CD8-positive, alpha-beta memory T cell (primary cell): ENCODE measurements at regions not wholly inside any gene's neighbourhood (a gene's known extent, or its start where the extent isn't known, plus 50 kb on each side); places are given as distances from the start of the nearest gene placed in this dataset.

Experiments
- CTCF ChIA-PET: fragments of 350-600 bp; sonication (Branson Sonifier 250); formaldehyde crosslinking; loops from one replicate; lab custom pipeline; 2021; ENCODE audit warnings: antibody characterized with exemption; lab: Charles Lee
- POLR2A ChIA-PET: fragments of 350-600 bp; sonication (Branson Sonifier 250); formaldehyde crosslinking; loops from one replicate; lab custom pipeline; 2021; ENCODE audit warnings: antibody characterized with exemption; lab: Charles Lee
- DNase-seq, 5 donors: peaks; one replicate each; pipeline versions ENCODE4 v3.0.0 to v3.0.0-alpha.2; 2020 to 2022; ENCODE audit warnings: mixed read lengths in 1 of 5
- H3K27ac ChIP-seq: one replicate; pipeline ENCODE4 v1.7.0; 2013; ENCODE audit warnings: low read depth, mild to moderate bottlenecking, low read length, moderate library complexity
- H3K27me3 ChIP-seq: 2 replicates; pipeline ENCODE4 v1.7.0; 2013; ENCODE audit warnings: low read length, mild to moderate bottlenecking; ENCODE audit not compliant: insufficient read depth, poor library complexity, severe bottlenecking
- H3K36me3 ChIP-seq: 2 replicates; pipeline ENCODE4 v1.7.0; 2013; ENCODE audit warnings: mild to moderate bottlenecking, low read length, moderate library complexity; ENCODE audit not compliant: insufficient read depth
- H3K4me1 ChIP-seq: 2 replicates; pipeline ENCODE4 v1.7.0; 2013; ENCODE audit warnings: mild to moderate bottlenecking, low read length, moderate library complexity; ENCODE audit not compliant: insufficient read depth
- H3K4me3 ChIP-seq: 2 replicates; pipeline ENCODE4 v1.7.0; 2013; ENCODE audit warnings: mild to moderate bottlenecking, low read length
- H3K9me3 ChIP-seq: 2 replicates; pipeline ENCODE4 v1.7.0; 2013; ENCODE audit warnings: mild to moderate bottlenecking, low read length
- H3K27ac Mint-ChIP-seq, 8 donors: one replicate each; pipeline ENCODE4 v1.8.0; 2020 to 2021; ENCODE audit warnings: mixed read lengths in 8 of 8, mild to moderate bottlenecking in 6 of 8, inconsistent platforms in 3 of 8, moderate library complexity in 3 of 8
- H3K27me3 Mint-ChIP-seq, 2 donors: one replicate each; pipeline ENCODE4 v1.8.0; 2020 to 2021; ENCODE audit warnings: mixed read lengths in 2 of 2, mild to moderate bottlenecking in 1 of 2, moderate library complexity in 1 of 2
- H3K36me3 Mint-ChIP-seq, 3 donors: one replicate each; pipeline ENCODE4 v1.8.0; 2020 to 2021; ENCODE audit warnings: mixed read lengths in 3 of 3, inconsistent platforms in 1 of 3, mild to moderate bottlenecking in 1 of 3
- H3K4me1 Mint-ChIP-seq, 3 donors: one replicate each; pipeline ENCODE4 v1.8.0; 2020 to 2021; ENCODE audit warnings: mixed read lengths in 3 of 3, inconsistent platforms in 1 of 3, mild to moderate bottlenecking in 1 of 3
- H3K4me3 Mint-ChIP-seq, 7 donors: one replicate each; pipeline ENCODE4 v1.8.0; 2020 to 2021; ENCODE audit warnings: mixed read lengths in 7 of 7, mild to moderate bottlenecking in 6 of 7, moderate library complexity in 4 of 7, inconsistent platforms in 2 of 7
- H3K9me3 Mint-ChIP-seq, 5 donors: one replicate each; pipeline ENCODE4 v1.8.0; 2020 to 2022; ENCODE audit warnings: mixed read lengths in 5 of 5, mild to moderate bottlenecking in 3 of 5, moderate library complexity in 2 of 5, inconsistent platforms in 1 of 5

- Mint-ChIP-seq H3K27me3 (peaks cover 5 to 6% of the 10 kb centered on the region in 2 donors), H3K4me1 (no peaks in the 10 kb centered on the region), H3K9me3 (no peaks in the 10 kb centered on the region), H3K36me3 (no peaks in the 10 kb centered on the region), H3K4me3 (no peak overlapping the region), H3K27ac (peak overlapping the region in 2 of 8 donors; percentile 18 to 58)
- CTCF ChIA-PET: interaction anchor here (1.7 kb wide), 1 partner anchor 10 kb away, joined by 4 read pairs; no protein-coding TSS in a partner anchor
- H3K9me3 ChIP-seq: no peaks in the 10 kb centered on the region
- DNase-seq: no peak
- H3K27me3 ChIP-seq: no peaks in the 10 kb centered on the region
- no peaks in the 10 kb centered on the region for H3K36me3 ChIP-seq
- no peaks in the 10 kb centered on the region for H3K4me1 ChIP-seq
- POLR2A ChIA-PET: no interaction called here
- no peak overlapping the region for H3K4me3 ChIP-seq
- H3K27ac ChIP-seq: no peak overlapping the region
These were observed 319.7 kb downstream of the CXCL12 start for GRCh38 chr10:44064987-44065787.

- ChIA-PET POLR2A (no interaction called here), CTCF (interaction anchor here (1.7 kb wide), 1 partner anchor 9 kb away, joined by 4 read pairs; no protein-coding TSS in a partner anchor)
- Mint-ChIP-seq H3K36me3 (no peaks in the 10 kb centered on the region), H3K4me3 (no peak overlapping the region), H3K4me1 (no peaks in the 10 kb centered on the region), H3K27me3 (peaks cover 5 to 6% of the 10 kb centered on the region in 2 donors), H3K9me3 (no peaks in the 10 kb centered on the region), H3K27ac (no peak overlapping the region)
- H3K4me1 ChIP-seq: no peaks in the 10 kb centered on the region
- no peak for DNase-seq
- H3K27ac ChIP-seq: no peak overlapping the region
- H3K9me3 ChIP-seq: no peaks in the 10 kb centered on the region
- H3K4me3 ChIP-seq: no peak overlapping the region
- H3K27me3 ChIP-seq: no peaks in the 10 kb centered on the region
- H3K36me3 ChIP-seq: no peaks in the 10 kb centered on the region
These were observed 320.6 kb downstream of the CXCL12 start for GRCh38 chr10:44064317-44064716.

GRCh38 chr10:44063686-44064085, 321.2 kb downstream of the CXCL12 start:
- H3K4me3 Mint-ChIP-seq: no peak overlapping the region
- no peaks in the 10 kb centered on the region for H3K4me1 Mint-ChIP-seq
- no peak overlapping the region for H3K27ac ChIP-seq
- peaks cover 4 to 10% of the 10 kb centered on the region in 2 donors for H3K27me3 Mint-ChIP-seq
- H3K27ac Mint-ChIP-seq: no peak overlapping the region
- ChIA-PET CTCF (no interaction called here), POLR2A (no interaction called here)
- no peaks in the 10 kb centered on the region for H3K27me3 ChIP-seq
- H3K4me1 ChIP-seq: no peaks in the 10 kb centered on the region
- no peaks in the 10 kb centered on the region for H3K9me3 ChIP-seq
- H3K4me3 ChIP-seq: no peak overlapping the region
- no peaks in the 10 kb centered on the region for H3K9me3 Mint-ChIP-seq
- DNase-seq: no peak
- H3K36me3 ChIP-seq: no peaks in the 10 kb centered on the region
- no peaks in the 10 kb centered on the region for H3K36me3 Mint-ChIP-seq

GRCh38 chr10:44060719-44061118, 324.2 kb downstream of the CXCL12 start:
- ChIA-PET POLR2A (no interaction called here), CTCF (no interaction called here)
- Histone ChIP-seq H3K27ac (no peak overlapping the region), H3K27me3 (no peaks in the 10 kb centered on the region), H3K36me3 (no peaks in the 10 kb centered on the region), H3K4me3 (no peak overlapping the region), H3K9me3 (no peaks in the 10 kb centered on the region), H3K4me1 (no peaks in the 10 kb centered on the region)
- DNase-seq: no peak
- no peaks in the 10 kb centered on the region for H3K36me3 Mint-ChIP-seq
- H3K4me3 Mint-ChIP-seq: no peak overlapping the region
- no peaks in the 10 kb centered on the region for H3K9me3 Mint-ChIP-seq
- no peak overlapping the region for H3K27ac Mint-ChIP-seq
- peaks cover 11 to 19% of the 10 kb centered on the region in 2 donors for H3K27me3 Mint-ChIP-seq
- no peaks in the 10 kb centered on the region for H3K4me1 Mint-ChIP-seq

GRCh38 chr10:44060221-44060620, 324.7 kb downstream of the CXCL12 start:
- no peak for DNase-seq
- H3K9me3 ChIP-seq: no peaks in the 10 kb centered on the region
- no peaks in the 10 kb centered on the region for H3K4me1 ChIP-seq
- peaks cover 11 to 19% of the 10 kb centered on the region in 2 donors for H3K27me3 Mint-ChIP-seq
- H3K4me3 Mint-ChIP-seq: no peak overlapping the region
- no peak overlapping the region for H3K27ac ChIP-seq
- no peaks in the 10 kb centered on the region for H3K4me1 Mint-ChIP-seq
- H3K27ac Mint-ChIP-seq: no peak overlapping the region
- H3K4me3 ChIP-seq: no peak overlapping the region
- POLR2A ChIA-PET: no interaction called here
- H3K36me3 Mint-ChIP-seq: no peaks in the 10 kb centered on the region
- no peaks in the 10 kb centered on the region for H3K9me3 Mint-ChIP-seq
- H3K36me3 ChIP-seq: no peaks in the 10 kb centered on the region
- CTCF ChIA-PET: no interaction called here
- H3K27me3 ChIP-seq: no peaks in the 10 kb centered on the region

- Histone ChIP-seq H3K4me1 (no peaks in the 10 kb centered on the region), H3K9me3 (no peaks in the 10 kb centered on the region), H3K27me3 (no peaks in the 10 kb centered on the region), H3K27ac (no peak overlapping the region), H3K36me3 (no peaks in the 10 kb centered on the region), H3K4me3 (no peak overlapping the region)
- H3K4me1 Mint-ChIP-seq: no peaks in the 10 kb centered on the region
- ChIA-PET POLR2A (no interaction called here), CTCF (no interaction called here)
- no peaks in the 10 kb centered on the region for H3K36me3 Mint-ChIP-seq
- no peak overlapping the region for H3K27ac Mint-ChIP-seq
- no peak for DNase-seq
- no peak overlapping the region for H3K4me3 Mint-ChIP-seq
- H3K9me3 Mint-ChIP-seq: no peaks in the 10 kb centered on the region
- H3K27me3 Mint-ChIP-seq: peaks cover 13 to 24% of the 10 kb centered on the region in 2 donors
These were observed 326.6 kb downstream of the CXCL12 start for GRCh38 chr10:44058259-44058658.

GRCh38 chr10:44056967-44057805, 327.7 kb downstream of the CXCL12 start:
- Mint-ChIP-seq H3K27ac (no peak overlapping the region), H3K27me3 (peaks cover 13 to 31% of the 10 kb centered on the region in 2 donors), H3K9me3 (no peaks in the 10 kb centered on the region), H3K4me1 (no peaks in the 10 kb centered on the region), H3K4me3 (no peak overlapping the region), H3K36me3 (no peaks in the 10 kb centered on the region)
- H3K4me1 ChIP-seq: no peaks in the 10 kb centered on the region
- no peaks in the 10 kb centered on the region for H3K36me3 ChIP-seq
- DNase-seq: no peak
- no peak overlapping the region for H3K4me3 ChIP-seq
- no peaks in the 10 kb centered on the region for H3K9me3 ChIP-seq
- H3K27ac ChIP-seq: no peak overlapping the region
- no peaks in the 10 kb centered on the region for H3K27me3 ChIP-seq
- POLR2A ChIA-PET: no interaction called here
- CTCF ChIA-PET: no interaction called here

- Mint-ChIP-seq H3K27me3 (peaks cover 13 to 35% of the 10 kb centered on the region in 2 donors), H3K27ac (no peak overlapping the region), H3K36me3 (no peaks in the 10 kb centered on the region), H3K9me3 (no peaks in the 10 kb centered on the region), H3K4me3 (no peak overlapping the region), H3K4me1 (no peaks in the 10 kb centered on the region)
- CTCF ChIA-PET: no interaction called here
- Histone ChIP-seq H3K36me3 (no peaks in the 10 kb centered on the region), H3K4me3 (no peak overlapping the region), H3K9me3 (no peaks in the 10 kb centered on the region), H3K4me1 (no peaks in the 10 kb centered on the region), H3K27ac (no peak overlapping the region), H3K27me3 (no peaks in the 10 kb centered on the region)
- POLR2A ChIA-PET: no interaction called here
- no peak for DNase-seq
These were observed 328.7 kb downstream of the CXCL12 start for GRCh38 chr10:44056206-44056605.
